ENCODE measurements at regions not wholly inside any gene's neighbourhood (a gene's known extent, or its start where the extent isn't known, plus 50 kb on each side); places are given as distances from the start of the nearest gene placed in this dataset.

DNA sequence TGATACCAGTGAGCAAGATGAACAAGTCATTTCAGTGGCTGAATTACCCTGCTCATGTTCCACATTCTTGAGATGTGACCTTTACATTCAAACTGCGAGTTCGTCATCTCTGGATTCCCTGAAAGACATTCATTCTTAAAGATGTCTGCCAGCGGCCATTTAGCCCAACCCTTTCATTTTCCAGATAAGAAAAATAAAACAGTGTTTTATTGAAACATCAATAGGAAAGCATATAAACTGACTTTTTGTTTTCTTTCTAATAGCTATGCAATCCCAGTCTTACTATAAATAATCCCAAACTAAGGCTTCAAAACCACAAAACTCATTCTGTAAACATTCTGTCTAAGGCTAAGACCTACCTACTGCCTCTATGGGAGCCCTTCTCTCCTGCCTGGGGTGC, 134.0 kb downstream of the SAMD5 start:
- Histone ChIP-seq H3K9me3 (ENCODE audit: low read length) (no peaks in the 10 kb centered on the region), H3K4me3 (ENCODE audit: low read depth, low read length, poor library complexity, severe bottlenecking) (no peak overlapping the region), H4K20me1 (ENCODE audit: insufficient read depth, low read length) (no peaks in the 10 kb centered on the region), H3K27ac (ENCODE audit: low read depth, low read length, poor library complexity, severe bottlenecking) (no peak overlapping the region), H3K4me2 (ENCODE audit: low read length) (no peak overlapping the region), H3K9ac (ENCODE audit: low read length) (no peak overlapping the region), H3K79me2 (ENCODE audit: insufficient read depth, low read length) (no peaks in the 10 kb centered on the region), H3K9me2 (ENCODE audit: low read depth, low read length) (no peaks in the 10 kb centered on the region), H3K27me3 (ENCODE audit: insufficient read depth, low read length) (no peaks in the 10 kb centered on the region), H3K4me1 (ENCODE audit: insufficient read depth, low read length, severe bottlenecking) (no peaks in the 10 kb centered on the region), H3F3A (ENCODE audit: insufficient read depth, low read length) (no peaks in the 10 kb centered on the region), H2AFZ (ENCODE audit: low read length) (no peak overlapping the region), H3K36me3 (ENCODE audit: insufficient read depth, low read length) (no peaks in the 10 kb centered on the region)
- TF ChIP-seq, protein P1, sequence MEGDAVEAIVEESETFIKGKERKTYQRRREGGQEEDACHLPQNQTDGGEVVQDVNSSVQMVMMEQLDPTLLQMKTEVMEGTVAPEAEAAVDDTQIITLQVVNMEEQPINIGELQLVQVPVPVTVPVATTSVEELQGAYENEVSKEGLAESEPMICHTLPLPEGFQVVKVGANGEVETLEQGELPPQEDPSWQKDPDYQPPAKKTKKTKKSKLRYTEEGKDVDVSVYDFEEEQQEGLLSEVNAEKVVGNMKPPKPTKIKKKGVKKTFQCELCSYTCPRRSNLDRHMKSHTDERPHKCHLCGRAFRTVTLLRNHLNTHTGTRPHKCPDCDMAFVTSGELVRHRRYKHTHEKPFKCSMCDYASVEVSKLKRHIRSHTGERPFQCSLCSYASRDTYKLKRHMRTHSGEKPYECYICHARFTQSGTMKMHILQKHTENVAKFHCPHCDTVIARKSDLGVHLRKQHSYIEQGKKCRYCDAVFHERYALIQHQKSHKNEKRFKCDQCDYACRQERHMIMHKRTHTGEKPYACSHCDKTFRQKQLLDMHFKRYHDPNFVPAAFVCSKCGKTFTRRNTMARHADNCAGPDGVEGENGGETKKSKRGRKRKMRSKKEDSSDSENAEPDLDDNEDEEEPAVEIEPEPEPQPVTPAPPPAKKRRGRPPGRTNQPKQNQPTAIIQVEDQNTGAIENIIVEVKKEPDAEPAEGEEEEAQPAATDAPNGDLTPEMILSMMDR (IDR thresholded peaks at IDR 0.05; ENCODE audit: low read length) = no peak
- no peak for TF ChIP-seq EZH2 (IDR thresholded peaks at IDR 0.05; ENCODE audit: borderline replicate concordance, low read length)

- H3K9me3 ChIP-seq (ENCODE audit: low read length) = no peaks in the 10 kb centered on the region
- H3K9me2 ChIP-seq (ENCODE audit: low read depth, low read length) = no peaks in the 10 kb centered on the region
- no peak overlapping the region for H3K9ac ChIP-seq (ENCODE audit: low read length)
- H3K36me3 ChIP-seq (ENCODE audit: insufficient read depth, low read length) = no peaks in the 10 kb centered on the region
- no peaks in the 10 kb centered on the region for H3K4me1 ChIP-seq (ENCODE audit: insufficient read depth, low read length, severe bottlenecking)
- TF ChIP-seq, protein P1 (IDR thresholded peaks at IDR 0.05; ENCODE audit: low read length) = no peak
- TF ChIP-seq EZH2 (IDR thresholded peaks at IDR 0.05; ENCODE audit: borderline replicate concordance, low read length) = no peak
- H3F3A ChIP-seq (ENCODE audit: insufficient read depth, low read length) = no peaks in the 10 kb centered on the region
- no peak overlapping the region for H3K4me3 ChIP-seq (ENCODE audit: low read depth, low read length, poor library complexity, severe bottlenecking)
- H2AFZ ChIP-seq (ENCODE audit: low read length) = no peak overlapping the region
- no peaks in the 10 kb centered on the region for H3K79me2 ChIP-seq (ENCODE audit: insufficient read depth, low read length)
- H3K27ac ChIP-seq (ENCODE audit: low read depth, low read length, poor library complexity, severe bottlenecking) = no peak overlapping the region
- no peak overlapping the region for H3K4me2 ChIP-seq (ENCODE audit: low read length)
- no peaks in the 10 kb centered on the region for H3K27me3 ChIP-seq (ENCODE audit: insufficient read depth, low read length)
- H4K20me1 ChIP-seq (ENCODE audit: insufficient read depth, low read length) = no peaks in the 10 kb centered on the region
These were observed 135.1 kb downstream of the SAMD5 start for GRCh38 chr6:147643341-147644200.

DNA sequence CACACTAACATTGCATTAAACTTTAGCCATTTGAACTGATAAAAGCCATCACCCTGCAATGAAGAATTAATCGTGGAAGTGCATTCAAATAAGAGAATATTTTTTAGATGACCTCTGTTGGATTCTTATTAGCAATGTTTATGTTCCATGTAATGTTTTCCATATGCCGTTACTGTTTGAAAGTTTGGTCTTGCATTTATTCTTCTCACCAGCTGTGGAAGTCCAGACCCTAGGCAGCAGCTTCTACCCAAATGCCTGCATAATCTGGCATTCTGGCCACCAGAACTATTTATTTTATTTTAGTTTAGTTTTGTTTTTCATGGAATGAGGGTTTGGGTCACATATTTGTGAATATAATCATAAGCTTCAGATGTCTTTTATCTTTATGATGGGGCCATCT, 140.4 kb downstream of the SAMD5 start:
- no peak overlapping the region for H3K9ac ChIP-seq (ENCODE audit: low read length)
- no peak for TF ChIP-seq EZH2 (IDR thresholded peaks at IDR 0.05; ENCODE audit: borderline replicate concordance, low read length)
- TF ChIP-seq, protein P1 (IDR thresholded peaks at IDR 0.05; ENCODE audit: low read length) = no peak
- H3K27ac ChIP-seq (ENCODE audit: low read depth, low read length, poor library complexity, severe bottlenecking) = no peak overlapping the region
- H3K9me3 ChIP-seq (ENCODE audit: low read length) = no peaks in the 10 kb centered on the region
- no peaks in the 10 kb centered on the region for H3K9me2 ChIP-seq (ENCODE audit: low read depth, low read length)
- H3K36me3 ChIP-seq (ENCODE audit: insufficient read depth, low read length) = no peaks in the 10 kb centered on the region
- H3F3A ChIP-seq (ENCODE audit: insufficient read depth, low read length) = no peaks in the 10 kb centered on the region
- no peaks in the 10 kb centered on the region for H3K79me2 ChIP-seq (ENCODE audit: insufficient read depth, low read length)
- H4K20me1 ChIP-seq (ENCODE audit: insufficient read depth, low read length) = no peaks in the 10 kb centered on the region
- no peak overlapping the region for H3K4me3 ChIP-seq (ENCODE audit: low read depth, low read length, poor library complexity, severe bottlenecking)
- H3K4me1 ChIP-seq (ENCODE audit: insufficient read depth, low read length, severe bottlenecking) = no peaks in the 10 kb centered on the region
- no peaks in the 10 kb centered on the region for H3K27me3 ChIP-seq (ENCODE audit: insufficient read depth, low read length)
- no peak overlapping the region for H3K4me2 ChIP-seq (ENCODE audit: low read length)
- no peak overlapping the region for H2AFZ ChIP-seq (ENCODE audit: low read length)

All from OCI-LY1 (cell line).